GM19193 (cell line): ENCODE measurements at regions not wholly inside any gene's neighbourhood (a gene's known extent, or its start where the extent isn't known, plus 50 kb on each side); places are given as distances from the start of the nearest gene placed in this dataset.

Source experiments
- POLR2A ChIP-seq: IDR thresholded peaks from 4 replicates; pipeline ENCODE4 v1.6.1; 2011; ENCODE audit not compliant: insufficient read depth, insufficient read length; ENCODE audit errors: extremely low read depth

GRCh38 chr7:25664593-25664992 is 436.3 kb upstream of the NPVF start:
- no peak for TF ChIP-seq POLR2A

GRCh38 chr7:25665374-25665773 is 437.1 kb upstream of the NPVF start:
- no peak for TF ChIP-seq POLR2A

- TF ChIP-seq POLR2A, result no peak
These were observed 437.8 kb upstream of the NPVF start for GRCh38 chr7:25665903-25666670.

- TF ChIP-seq POLR2A, result no peak
These were observed 438.4 kb upstream of the NPVF start for GRCh38 chr7:25666671-25667060.

- TF ChIP-seq POLR2A, result no peak
These were observed 441.0 kb upstream of the NPVF start for GRCh38 chr7:25669281-25669781.

GRCh38 chr7:25669961-25670841 is 441.9 kb upstream of the NPVF start:
- TF ChIP-seq POLR2A, result no peak

- TF ChIP-seq POLR2A, result no peak
These were observed 442.8 kb upstream of the NPVF start for GRCh38 chr7:25671111-25671510.

GRCh38 chr7:25672496-25672895 is 444.2 kb upstream of the NPVF start:
- no peak for TF ChIP-seq POLR2A

GRCh38 chr7:25675789-25676474 is 447.6 kb upstream of the NPVF start:
- no peak for TF ChIP-seq POLR2A

- TF ChIP-seq POLR2A, result no peak
These were observed 449.3 kb upstream of the NPVF start for GRCh38 chr7:25677595-25677994.

- no peak for TF ChIP-seq POLR2A
These were observed 449.9 kb upstream of the NPVF start for GRCh38 chr7:25678215-25678614.

GRCh38 chr7:25680636-25681035 is 452.4 kb upstream of the NPVF start:
- TF ChIP-seq POLR2A, result no peak

GRCh38 chr7:25684360-25684759 is 456.1 kb upstream of the NPVF start:
- TF ChIP-seq POLR2A, result no peak

GRCh38 chr7:25686493-25686892 is 458.2 kb upstream of the NPVF start:
- no peak for TF ChIP-seq POLR2A

- no peak for TF ChIP-seq POLR2A
These were observed 457.8 kb upstream of the NFE2L3 start for GRCh38 chr7:25694211-25694610.

GRCh38 chr7:25694699-25695098 is 457.3 kb upstream of the NFE2L3 start:
- no peak for TF ChIP-seq POLR2A

- no peak for TF ChIP-seq POLR2A
These were observed 455.4 kb upstream of the NFE2L3 start for GRCh38 chr7:25696571-25696970.
